ENCODE measurements at regions not wholly inside any gene's neighbourhood (a gene's known extent, or its start where the extent isn't known, plus 50 kb on each side); places are given as distances from the start of the nearest gene placed in this dataset.

DNA sequence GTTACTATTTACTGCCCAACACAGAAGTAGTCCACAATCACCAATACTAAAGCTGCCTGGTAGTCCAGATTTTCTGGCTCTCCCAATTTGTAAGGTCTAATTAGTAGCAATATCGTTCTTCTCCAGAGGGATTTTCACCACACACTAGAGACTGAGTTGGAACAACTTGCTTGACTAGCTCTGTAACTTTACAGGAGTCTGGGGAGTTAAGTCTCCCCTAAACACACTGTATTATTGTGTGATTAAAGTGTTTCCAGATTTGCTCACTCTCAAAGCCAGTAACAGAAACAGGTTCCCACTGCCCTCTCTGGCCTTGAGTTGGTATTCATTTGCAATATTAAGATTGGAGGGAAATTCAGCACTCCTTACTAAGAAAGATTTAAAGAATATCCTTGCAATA lies 1175.7 kb downstream of the SORCS1 start:
- no peak overlapping the region for H4K91ac ChIP-seq (replicated peaks; ENCODE audit: insufficient read length, low read length)
- H2BK120ac ChIP-seq (replicated peaks; ENCODE audit: low read depth, low read length): no peak overlapping the region
- no peak overlapping the region for H2BK20ac ChIP-seq (ENCODE audit: low read length)
- TF ChIP-seq CHD1 (IDR thresholded peaks at IDR 0.05; ENCODE audit: low read depth, low read length) (no peak), ZNF274 (IDR thresholded peaks at IDR 0.05; ENCODE audit: borderline replicate concordance, extremely low read depth, low read length) (no peak), RNF2 (IDR thresholded peaks at IDR 0.05; ENCODE audit: borderline replicate concordance, low read depth, low read length, missing control alignments, poor library complexity, severe bottlenecking) (no peak), JUN (IDR thresholded peaks at IDR 0.05; ENCODE audit: low read depth, low read length) (no peak)

More for the DNA sequence above, 1175.7 kb downstream of the SORCS1 start:
- no peak overlapping the region for H3K4me2 ChIP-seq (ENCODE audit: insufficient read depth in 1 of 2, low read depth in 2 of 2, low read length in 2 of 2)
- no peak overlapping the region for H3K14ac ChIP-seq (ENCODE audit: insufficient read length)
- H4K5ac ChIP-seq (ENCODE audit: insufficient read length, low read depth, low read length): no peak overlapping the region
- FAIRE-seq (no peak), DNase-seq (ENCODE audit: low read depth in 1 of 2, low spot score in 2 of 2) (no peak)
- 93% methylated on average over 1 of the region's 1 CpG; no CpG with 5 or more reads in 1 of the 2 experiments for WGBS, 2 experiments (ENCODE audit: extremely low coverage in 1 of 2, insufficient coverage in 1 of 2, insufficient read length in 1 of 2, insufficient replicate concordance in 2 of 2, low coverage in 1 of 2, low lambda C conversion rate in 2 of 2, missing lambda C conversion rate in 1 of 2)
- H3K18ac ChIP-seq (ENCODE audit: extremely low read depth, low read length): no peak overlapping the region
- H3K79me1 ChIP-seq (ENCODE audit: low read depth, low read length): no peaks in the 10 kb centered on the region
- H3K56ac ChIP-seq (replicated peaks; ENCODE audit: insufficient read length, low read depth, low read length): no peak overlapping the region
- no peak overlapping the region for H3K27ac ChIP-seq (ENCODE audit: low read depth, low read length)
- no peak overlapping the region for H2AFZ ChIP-seq (ENCODE audit: low read length)
- no peaks in the 10 kb centered on the region; a peak in 1 of 7 replicates for H3K4me1 ChIP-seq (replicated peaks in 1 of 4; ENCODE audit: control insufficient read depth in 3 of 4, insufficient read depth in 4 of 4, low read length in 3 of 4)
- H4K20me1 ChIP-seq (replicated peaks in 1 of 2; ENCODE audit: control insufficient read depth in 1 of 2, insufficient read depth in 2 of 2, low read length in 2 of 2): no peaks in the 10 kb centered on the region
- H3K4me3 ChIP-seq (ENCODE audit: extremely low read depth in 1 of 4, insufficient read depth in 2 of 4, low read depth in 3 of 4, low read length in 4 of 4): no peak overlapping the region
- no peak overlapping the region for H2BK15ac ChIP-seq (ENCODE audit: low read length)
- H3K9ac ChIP-seq (replicated peaks in 1 of 4; ENCODE audit: extremely low read depth in 1 of 4, low read depth in 3 of 4, low read length in 3 of 4): no peak overlapping the region
- no peaks in the 10 kb centered on the region for H3K9me3 ChIP-seq (ENCODE audit: insufficient read depth in 2 of 2, low read depth in 1 of 2, low read length in 1 of 2)
- ChIA-PET CTCF (ENCODE audit: partially characterized antibody) (interaction anchor here (0.9 to 1.1 kb wide), 2 partner anchors 14 to 16 kb away, joined by 3 to 4 read pairs; no protein-coding TSS in a partner anchor), POLR2A (ENCODE audit: partially characterized antibody) (no interaction called here)
- no peak overlapping the region for H3K23ac ChIP-seq (ENCODE audit: insufficient read length)
- no peak overlapping the region for H2BK12ac ChIP-seq (ENCODE audit: low read depth, low read length)
- no peaks in the 10 kb centered on the region for H3K36me3 ChIP-seq (ENCODE audit: control insufficient read depth in 2 of 4, insufficient read depth in 4 of 4, low read length in 3 of 4)
- H2BK5ac ChIP-seq (ENCODE audit: low read depth, low read length): no peak overlapping the region
- no peak overlapping the region for H3K4ac ChIP-seq (replicated peaks; ENCODE audit: insufficient read length, low read depth, low read length)
- H3K23me2 ChIP-seq (ENCODE audit: low read depth, low read length): no peaks in the 10 kb centered on the region
- no peak overlapping the region for H4K8ac ChIP-seq (ENCODE audit: extremely low read depth, insufficient read depth, low read length)
- H3K79me2 ChIP-seq (ENCODE audit: control insufficient read depth in 1 of 2, insufficient read depth in 2 of 2, low read length in 2 of 2): no peaks in the 10 kb centered on the region
- H2AK5ac ChIP-seq (ENCODE audit: low read depth, low read length): no peak overlapping the region
- H3K27me3 ChIP-seq (replicated peaks in 1 of 4; ENCODE audit: control insufficient read depth in 3 of 4, extremely low read depth in 1 of 4, insufficient read depth in 3 of 4, low read length in 3 of 4): no peaks in the 10 kb centered on the region
